ENCODE measurements at regions not wholly inside any gene's neighbourhood (a gene's known extent, or its start where the extent isn't known, plus 50 kb on each side); places are given as distances from the start of the nearest gene placed in this dataset.

DNA sequence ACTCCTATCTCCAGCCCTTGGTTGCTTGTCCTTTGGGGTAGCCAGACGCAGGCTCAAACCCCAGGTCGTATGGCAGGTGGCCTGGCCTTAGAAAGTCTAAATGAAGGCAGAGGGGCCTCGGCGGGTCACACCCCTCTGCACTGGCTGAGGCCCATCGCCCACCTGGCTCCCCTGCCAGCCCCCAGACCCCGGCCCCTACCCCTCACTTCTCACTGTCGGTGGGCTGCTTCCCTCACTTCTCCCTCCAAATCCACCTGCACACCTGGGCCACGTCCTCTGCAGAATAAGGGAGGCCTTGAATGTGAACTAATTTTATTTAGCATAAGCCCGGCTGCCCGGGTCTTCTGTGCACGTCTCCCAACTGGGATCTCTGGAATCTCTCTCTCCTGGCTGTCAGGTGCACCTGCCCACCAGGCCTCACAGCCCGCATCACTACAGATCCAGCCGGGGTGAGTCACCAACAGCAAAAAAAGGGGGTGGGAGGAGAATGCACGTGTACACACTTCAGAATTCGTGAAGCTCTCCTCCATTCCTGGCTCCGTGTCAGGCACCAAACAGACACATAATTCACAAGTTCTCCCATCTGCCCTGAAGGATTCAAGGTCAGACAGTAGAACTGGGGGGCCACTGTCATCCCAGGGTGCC lies 107.5 kb upstream of the SIM2 start:
- intact Hi-C loops (cut with micrococcal nuclease) = no loop called here
- Mint-ChIP-seq H3K27me3 (peaks cover 18% of the 10 kb centered on the region), H3K4me3 (no peak overlapping the region), H3K9me3 (no peaks in the 10 kb centered on the region), H3K27ac (no peak overlapping the region), H3K36me3 (ENCODE audit: low read depth) (no peaks in the 10 kb centered on the region), H3K4me1 (no peaks in the 10 kb centered on the region)
- ChIA-PET CTCF (no interaction called here), POLR2A (no interaction called here)
- TF ChIP-seq, protein P1, sequence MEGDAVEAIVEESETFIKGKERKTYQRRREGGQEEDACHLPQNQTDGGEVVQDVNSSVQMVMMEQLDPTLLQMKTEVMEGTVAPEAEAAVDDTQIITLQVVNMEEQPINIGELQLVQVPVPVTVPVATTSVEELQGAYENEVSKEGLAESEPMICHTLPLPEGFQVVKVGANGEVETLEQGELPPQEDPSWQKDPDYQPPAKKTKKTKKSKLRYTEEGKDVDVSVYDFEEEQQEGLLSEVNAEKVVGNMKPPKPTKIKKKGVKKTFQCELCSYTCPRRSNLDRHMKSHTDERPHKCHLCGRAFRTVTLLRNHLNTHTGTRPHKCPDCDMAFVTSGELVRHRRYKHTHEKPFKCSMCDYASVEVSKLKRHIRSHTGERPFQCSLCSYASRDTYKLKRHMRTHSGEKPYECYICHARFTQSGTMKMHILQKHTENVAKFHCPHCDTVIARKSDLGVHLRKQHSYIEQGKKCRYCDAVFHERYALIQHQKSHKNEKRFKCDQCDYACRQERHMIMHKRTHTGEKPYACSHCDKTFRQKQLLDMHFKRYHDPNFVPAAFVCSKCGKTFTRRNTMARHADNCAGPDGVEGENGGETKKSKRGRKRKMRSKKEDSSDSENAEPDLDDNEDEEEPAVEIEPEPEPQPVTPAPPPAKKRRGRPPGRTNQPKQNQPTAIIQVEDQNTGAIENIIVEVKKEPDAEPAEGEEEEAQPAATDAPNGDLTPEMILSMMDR (IDR thresholded peaks at IDR 0.05) = no peak
- DNase-seq (no peak), ATAC-seq (ENCODE audit: low read depth) (no peak)

- TF ChIP-seq, protein P1 (IDR thresholded peaks at IDR 0.05) = no peak
- ATAC-seq (ENCODE audit: low read depth) (no peak), DNase-seq (no peak)
- Mint-ChIP-seq H3K4me3 (no peak overlapping the region), H3K9me3 (peaks cover 8% of the 10 kb centered on the region), H3K4me1 (no peaks in the 10 kb centered on the region), H3K27ac (no peak overlapping the region), H3K27me3 (peaks cover 36% of the 10 kb centered on the region), H3K36me3 (ENCODE audit: low read depth) (no peaks in the 10 kb centered on the region)
- ChIA-PET POLR2A (no interaction called here), CTCF (no interaction called here)
- intact Hi-C loops (cut with micrococcal nuclease) = no loop called here
Observed at GRCh38 chr21:36596174-36596573, 102.7 kb upstream of the SIM2 start.

GRCh38 chr21:36601362-36601761 lies 97.6 kb upstream of the SIM2 start:
- intact Hi-C loops (cut with micrococcal nuclease) = no loop called here
- H3K4me3 Mint-ChIP-seq = no peak overlapping the region
- ATAC-seq (ENCODE audit: low read depth) (no peak), DNase-seq (no peak)
- H3K9me3 Mint-ChIP-seq = peaks cover 8% of the 10 kb centered on the region
- H3K36me3 Mint-ChIP-seq (ENCODE audit: low read depth) = no peaks in the 10 kb centered on the region
- no peaks in the 10 kb centered on the region for H3K4me1 Mint-ChIP-seq
- peaks cover 24% of the 10 kb centered on the region for H3K27me3 Mint-ChIP-seq
- ChIA-PET POLR2A (no interaction called here), CTCF (no interaction called here)
- TF ChIP-seq, protein P1 (IDR thresholded peaks at IDR 0.05) = no peak
- H3K27ac Mint-ChIP-seq = no peak overlapping the region

DNA sequence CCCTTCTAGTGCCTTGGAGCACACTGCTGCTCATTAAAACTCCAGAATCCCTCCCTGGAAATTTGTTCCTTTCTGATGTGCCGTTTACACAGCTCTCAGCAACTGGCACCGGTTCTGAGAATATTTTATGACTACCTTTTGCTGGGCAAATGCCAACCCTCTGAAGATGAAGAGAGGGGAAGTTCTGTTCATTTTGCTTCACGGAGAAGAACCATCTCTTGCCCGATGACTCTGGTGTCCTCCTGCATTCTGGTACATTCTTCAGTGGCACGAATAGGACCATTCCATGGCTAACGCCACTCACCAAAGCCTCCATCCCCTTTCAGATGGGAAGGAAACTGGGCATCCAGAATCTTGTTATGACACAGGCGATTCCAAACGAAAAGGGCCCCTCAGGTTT lies 96.2 kb upstream of the SIM2 start:
- no peak for ATAC-seq (ENCODE audit: low read depth)
- H3K4me1 Mint-ChIP-seq = no peaks in the 10 kb centered on the region
- peaks cover 17% of the 10 kb centered on the region for H3K27me3 Mint-ChIP-seq
- no peak overlapping the region for H3K4me3 Mint-ChIP-seq
- peaks cover 8% of the 10 kb centered on the region for H3K9me3 Mint-ChIP-seq
- CTCF ChIA-PET = no interaction called here
- H3K27ac Mint-ChIP-seq = no peak overlapping the region
- POLR2A ChIA-PET = no interaction called here
- no peaks in the 10 kb centered on the region for H3K36me3 Mint-ChIP-seq (ENCODE audit: low read depth)
- TF ChIP-seq, protein P1 (IDR thresholded peaks at IDR 0.05) = no peak
- DNase-seq = no peak
- intact Hi-C loops (cut with micrococcal nuclease) = no loop called here

DNA sequence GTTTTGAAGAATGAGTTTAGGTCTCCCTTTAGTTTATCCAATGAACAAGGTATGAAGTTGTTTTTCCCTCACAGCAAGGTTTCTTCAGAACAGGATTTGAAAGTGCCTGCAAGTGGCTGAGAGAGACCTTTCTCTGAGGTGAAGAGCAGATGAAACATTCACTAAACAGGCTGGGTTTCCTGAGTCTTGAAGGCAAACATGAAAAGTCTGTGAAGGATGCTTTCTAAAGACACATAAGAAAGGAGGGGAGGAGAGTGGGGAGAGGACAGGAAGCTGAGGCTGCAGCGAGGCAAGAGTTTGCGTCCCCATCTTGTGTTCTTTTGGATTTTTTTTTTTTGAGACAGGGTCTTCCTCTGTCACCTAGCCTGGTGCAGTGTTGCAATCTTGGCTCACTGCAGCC lies 95.7 kb upstream of the SIM2 start:
- H3K4me1 Mint-ChIP-seq = no peaks in the 10 kb centered on the region
- intact Hi-C loops (cut with micrococcal nuclease) = no loop called here
- peaks cover 8% of the 10 kb centered on the region for H3K9me3 Mint-ChIP-seq
- H3K36me3 Mint-ChIP-seq (ENCODE audit: low read depth) = no peaks in the 10 kb centered on the region
- H3K4me3 Mint-ChIP-seq = no peak overlapping the region
- TF ChIP-seq, protein P1 (IDR thresholded peaks at IDR 0.05) = no peak
- CTCF ChIA-PET = no interaction called here
- POLR2A ChIA-PET = no interaction called here
- no peak overlapping the region for H3K27ac Mint-ChIP-seq
- peaks cover 17% of the 10 kb centered on the region for H3K27me3 Mint-ChIP-seq
- DNase-seq = no peak
- ATAC-seq (ENCODE audit: low read depth) = no peak

All from activated B cell treated with CpG ODN at 0.5 μM for 24 hours (primary cell).